Naive thymus-derived CD4-positive, alpha-beta T cell (primary cell): ENCODE measurements at regions not wholly inside any gene's neighbourhood (a gene's known extent, or its start where the extent isn't known, plus 50 kb on each side); places are given as distances from the start of the nearest gene placed in this dataset.

Experiments used
- ATAC-seq: fragments of 150-1000 bp; cut with Tn5 transposase; 2 replicates; pipeline ENCODE4 v1.10.0; 2021; ENCODE audit warnings: mild to moderate bottlenecking, moderate library complexity
- CTCF ChIA-PET: fragments of 350-600 bp; sonication (Branson Sonifier 250); formaldehyde crosslinking; loops from one replicate; lab custom pipeline; 2021; ENCODE audit warnings: antibody characterized with exemption; lab: Charles Lee
- POLR2A ChIA-PET: fragments of 350-600 bp; sonication (Branson Sonifier 250); formaldehyde crosslinking; loops from one replicate; lab custom pipeline; 2021; ENCODE audit warnings: antibody characterized with exemption, inconsistent platforms; lab: Charles Lee
- DNase-seq, 9 donors: peaks; one replicate each; pipeline versions ENCODE4 v3.0.0 to v3.0.0-alpha.2; 2020 to 2022; ENCODE audit warnings: mixed read lengths in 1 of 9
- H3K27ac ChIP-seq: one replicate; pipeline ENCODE4 v1.7.0; 2013; ENCODE audit warnings: mild to moderate bottlenecking, low read depth, low read length, moderate library complexity
- H3K27me3 ChIP-seq, 2 donors: one replicate each; pipeline ENCODE4 v1.7.0; 2013; ENCODE audit warnings: low read length in 2 of 2, mild to moderate bottlenecking in 2 of 2, moderate library complexity in 2 of 2; ENCODE audit not compliant: control insufficient read depth in 2 of 2, insufficient read depth in 2 of 2
- H3K36me3 ChIP-seq, 3 experiments: 1 replicate in 2 of 3; 2 replicates in 1 of 3; pipeline ENCODE4 v1.7.0; 2013; ENCODE audit warnings: low read length in 3 of 3, mild to moderate bottlenecking in 3 of 3, moderate library complexity in 1 of 3; ENCODE audit not compliant: insufficient read depth in 3 of 3, control insufficient read depth in 2 of 3
- H3K4me1 ChIP-seq, 2 donors: one replicate each; pipeline ENCODE4 v1.7.0; 2013; ENCODE audit warnings: low read length in 2 of 2, mild to moderate bottlenecking in 2 of 2, moderate library complexity in 1 of 2; ENCODE audit not compliant: control insufficient read depth in 2 of 2, insufficient read depth in 2 of 2
- H3K4me3 ChIP-seq: 2 replicates; pipeline ENCODE4 v1.7.0; 2013; ENCODE audit warnings: mild to moderate bottlenecking, low read length
- H3K9me3 ChIP-seq, 3 experiments: 1 replicate in 2 of 3; 2 replicates in 1 of 3; pipeline ENCODE4 v1.7.0; 2013; ENCODE audit warnings: low read length in 3 of 3; ENCODE audit not compliant: control insufficient read depth in 2 of 3
- H3K27ac Mint-ChIP-seq, 9 donors: one replicate each; pipeline ENCODE4 v1.8.0; 2020 to 2022; ENCODE audit warnings: mixed read lengths in 9 of 9, mild to moderate bottlenecking in 8 of 9, moderate library complexity in 5 of 9, inconsistent platforms in 2 of 9
- H3K27me3 Mint-ChIP-seq, 5 donors: one replicate each; pipeline ENCODE4 v1.8.0; 2021 to 2022; ENCODE audit warnings: mixed read lengths in 5 of 5, mild to moderate bottlenecking in 1 of 5
- H3K36me3 Mint-ChIP-seq, 5 donors: one replicate each; pipeline ENCODE4 v1.8.0; 2020 to 2022; ENCODE audit warnings: mixed read lengths in 5 of 5, mild to moderate bottlenecking in 3 of 5, inconsistent platforms in 1 of 5
- H3K4me1 Mint-ChIP-seq, 7 donors: one replicate each; pipeline ENCODE4 v1.8.0; 2020 to 2022; ENCODE audit warnings: mixed read lengths in 7 of 7, mild to moderate bottlenecking in 3 of 7, inconsistent platforms in 1 of 7
- H3K4me3 Mint-ChIP-seq, 10 donors: one replicate each; pipeline ENCODE4 v1.8.0; 2020 to 2022; ENCODE audit warnings: mild to moderate bottlenecking in 10 of 10, mixed read lengths in 10 of 10, moderate library complexity in 6 of 10, inconsistent platforms in 2 of 10
- H3K9me3 Mint-ChIP-seq, 11 donors: one replicate each; pipeline ENCODE4 v1.8.0; 2020 to 2022; ENCODE audit warnings: mixed read lengths in 11 of 11, mild to moderate bottlenecking in 4 of 11, inconsistent platforms in 1 of 11, moderate library complexity in 1 of 11
- intact Hi-C, 2 donors: fragments of 100-400 bp; cut with micrococcal nuclease; formaldehyde crosslinking; loops; one replicate each; pipeline ENCODE4 v1.15.1; 2023

GRCh38 chr13:74622284-74622683 lies 488.1 kb upstream of the KLF12 start:
- Mint-ChIP-seq H3K9me3 (peaks cover 0 to 5% (median 0%) of the 10 kb centered on the region in 11 donors), H3K36me3 (no peaks in the 10 kb centered on the region), H3K4me1 (no peaks in the 10 kb centered on the region), H3K27me3 (peaks cover 0 to 11% (median 3%) of the 10 kb centered on the region in 5 donors), H3K27ac (no peak overlapping the region), H3K4me3 (no peak overlapping the region)
- ChIA-PET POLR2A (interaction anchor here (0.7 kb wide), 1 partner anchor 42 kb away, joined by 3 read pairs; no protein-coding TSS in a partner anchor), CTCF (no interaction called here)
- Histone ChIP-seq H3K27me3 (no peaks in the 10 kb centered on the region), H3K9me3 (no peaks in the 10 kb centered on the region), H3K4me1 (no peaks in the 10 kb centered on the region), H3K4me3 (no peak overlapping the region), H3K27ac (no peak overlapping the region), H3K36me3 (no peaks in the 10 kb centered on the region)
- ATAC-seq, result no peak
- DNase-seq, result no peak
- intact Hi-C loops, result no loop called here

GRCh38 chr13:74620711-74621110 lies 486.5 kb upstream of the KLF12 start:
- H3K27me3 ChIP-seq, result no peaks in the 10 kb centered on the region
- Mint-ChIP-seq H3K27ac (no peak overlapping the region), H3K27me3 (peaks cover 0 to 7% (median 0%) of the 10 kb centered on the region in 5 donors), H3K4me1 (no peaks in the 10 kb centered on the region), H3K36me3 (no peaks in the 10 kb centered on the region), H3K9me3 (no peaks in the 10 kb centered on the region), H3K4me3 (no peak overlapping the region)
- intact Hi-C loops, result no loop called here
- ATAC-seq (no peak), DNase-seq (no peak)
- ChIA-PET CTCF (no interaction called here), POLR2A (no interaction called here)
- no peak overlapping the region for H3K4me3 ChIP-seq
- H3K9me3 ChIP-seq, result no peaks in the 10 kb centered on the region
- no peaks in the 10 kb centered on the region for H3K36me3 ChIP-seq
- no peak overlapping the region for H3K27ac ChIP-seq
- H3K4me1 ChIP-seq, result no peaks in the 10 kb centered on the region

DNA sequence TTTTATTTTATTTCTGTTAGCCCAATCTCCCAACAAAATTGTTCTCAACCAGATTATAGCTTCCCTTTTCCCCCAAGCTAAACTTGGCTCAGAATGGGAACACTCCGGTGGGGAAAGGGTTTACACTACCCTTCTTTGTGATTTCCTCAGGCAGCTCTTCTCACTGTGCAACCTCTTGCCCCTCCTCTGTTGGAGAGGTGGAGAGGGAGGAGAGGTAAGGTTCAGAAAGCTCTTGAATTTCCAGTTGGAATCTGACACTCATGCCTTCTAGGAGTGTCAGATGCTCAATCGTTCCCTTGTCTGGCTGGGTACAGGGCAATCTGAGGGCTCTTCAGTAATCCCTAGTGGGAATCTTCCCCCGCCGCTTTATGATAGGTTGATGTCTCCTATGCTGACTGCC lies 486.1 kb upstream of the KLF12 start:
- Mint-ChIP-seq H3K4me3 (no peak overlapping the region), H3K4me1 (no peaks in the 10 kb centered on the region), H3K27me3 (peaks cover 0 to 7% (median 0%) of the 10 kb centered on the region in 5 donors), H3K36me3 (no peaks in the 10 kb centered on the region), H3K27ac (no peak overlapping the region), H3K9me3 (no peaks in the 10 kb centered on the region)
- intact Hi-C loops, result no loop called here
- ChIA-PET CTCF (no interaction called here), POLR2A (no interaction called here)
- Histone ChIP-seq H3K36me3 (no peaks in the 10 kb centered on the region), H3K4me1 (no peaks in the 10 kb centered on the region), H3K27me3 (no peaks in the 10 kb centered on the region), H3K4me3 (no peak overlapping the region), H3K27ac (no peak overlapping the region), H3K9me3 (no peaks in the 10 kb centered on the region)
- ATAC-seq (no peak), DNase-seq (no peak)

DNA sequence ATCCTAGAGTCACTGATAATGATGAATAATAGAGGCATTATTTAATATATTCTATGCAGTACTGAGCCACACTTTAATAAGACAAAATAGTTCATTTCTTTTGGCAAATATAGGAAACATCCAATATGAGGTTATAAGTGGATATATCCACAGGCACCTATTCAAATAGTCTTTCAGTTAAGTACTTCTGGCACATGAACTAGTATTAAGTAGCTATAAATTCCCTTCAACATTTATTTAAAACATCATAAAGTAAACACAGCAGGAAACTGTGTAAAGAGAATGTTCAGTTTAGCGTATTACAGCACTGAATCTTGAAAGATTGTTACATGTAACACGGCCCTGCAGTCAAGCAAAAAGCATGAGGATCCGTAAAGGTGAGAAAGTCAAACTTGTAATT lies 463.3 kb upstream of the KLF12 start:
- CTCF ChIA-PET, result no interaction called here
- Histone ChIP-seq H3K36me3 (no peaks in the 10 kb centered on the region), H3K27me3 (no peaks in the 10 kb centered on the region), H3K4me3 (no peak overlapping the region), H3K27ac (no peak overlapping the region), H3K9me3 (peaks cover 0 to 5% (median 0%) of the 10 kb centered on the region in 3 experiments), H3K4me1 (no peaks in the 10 kb centered on the region)
- DNase-seq (no peak), ATAC-seq (no peak)
- Mint-ChIP-seq H3K4me3 (no peak overlapping the region), H3K9me3 (peaks cover 0 to 21% (median 6%) of the 10 kb centered on the region in 11 donors), H3K36me3 (peaks cover 0 to 5% (median 0%) of the 10 kb centered on the region in 5 donors), H3K4me1 (no peaks in the 10 kb centered on the region), H3K27ac (no peak overlapping the region), H3K27me3 (peaks cover 0 to 17% (median 5%) of the 10 kb centered on the region in 5 donors)
- POLR2A ChIA-PET, result no interaction called here
- intact Hi-C loops, result no loop called here

GRCh38 chr13:74596691-74597090 lies 462.5 kb upstream of the KLF12 start:
- ATAC-seq (no peak), DNase-seq (no peak)
- CTCF ChIA-PET, result no interaction called here
- Mint-ChIP-seq H3K4me3 (no peak overlapping the region), H3K36me3 (peaks cover 0 to 5% (median 0%) of the 10 kb centered on the region in 5 donors), H3K27ac (no peak overlapping the region), H3K27me3 (peaks cover 0 to 17% (median 0%) of the 10 kb centered on the region in 5 donors), H3K4me1 (no peaks in the 10 kb centered on the region), H3K9me3 (peaks cover 0 to 23% (median 6%) of the 10 kb centered on the region in 11 donors)
- no peaks in the 10 kb centered on the region for H3K27me3 ChIP-seq
- H3K4me3 ChIP-seq, result no peak overlapping the region
- POLR2A ChIA-PET, result no interaction called here
- no peaks in the 10 kb centered on the region for H3K36me3 ChIP-seq
- intact Hi-C loops, result no loop called here
- H3K9me3 ChIP-seq, result peaks cover 0 to 5% (median 0%) of the 10 kb centered on the region in 3 experiments
- H3K27ac ChIP-seq, result no peak overlapping the region
- H3K4me1 ChIP-seq, result no peaks in the 10 kb centered on the region

GRCh38 chr13:74593688-74594087 lies 459.5 kb upstream of the KLF12 start:
- ChIA-PET CTCF (no interaction called here), POLR2A (no interaction called here)
- DNase-seq (no peak), ATAC-seq (no peak)
- no peaks in the 10 kb centered on the region for H3K4me1 ChIP-seq
- H3K4me1 Mint-ChIP-seq, result no peaks in the 10 kb centered on the region
- no peaks in the 10 kb centered on the region for H3K36me3 ChIP-seq
- peaks cover 0 to 5% (median 0%) of the 10 kb centered on the region in 5 donors for H3K36me3 Mint-ChIP-seq
- peaks cover 0 to 5% (median 0%) of the 10 kb centered on the region in 3 experiments for H3K9me3 ChIP-seq
- H3K4me3 ChIP-seq, result no peak overlapping the region
- no peaks in the 10 kb centered on the region for H3K27me3 ChIP-seq
- H3K27ac Mint-ChIP-seq, result no peak overlapping the region
- H3K9me3 Mint-ChIP-seq, result peaks cover 0 to 23% (median 6%) of the 10 kb centered on the region in 11 donors
- no peak overlapping the region for H3K4me3 Mint-ChIP-seq
- H3K27ac ChIP-seq, result no peak overlapping the region
- intact Hi-C loops, result no loop called here
- H3K27me3 Mint-ChIP-seq, result peaks cover 0 to 19% (median 10%) of the 10 kb centered on the region in 5 donors

DNA sequence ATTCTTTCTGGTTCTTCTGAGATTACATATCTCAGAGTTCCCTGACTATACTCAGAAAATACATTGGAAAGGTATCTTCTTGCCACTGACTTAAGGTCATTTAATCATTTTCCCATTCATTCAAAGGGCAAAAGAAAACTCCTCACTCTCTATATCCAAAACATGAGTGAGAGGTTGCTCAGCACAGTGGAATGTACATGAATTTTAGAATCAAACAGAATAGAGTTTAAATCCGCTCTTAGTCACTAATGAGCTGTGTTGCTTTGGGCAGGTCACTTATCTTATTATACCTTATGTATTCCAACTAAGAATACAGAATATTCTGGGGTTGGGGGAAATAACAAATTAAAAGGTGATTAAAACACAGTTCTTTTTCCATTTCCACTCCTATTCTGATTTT lies 452.6 kb upstream of the KLF12 start:
- DNase-seq (no peak), ATAC-seq (no peak)
- intact Hi-C loops, result no loop called here
- ChIA-PET CTCF (no interaction called here), POLR2A (no interaction called here)
- no peaks in the 10 kb centered on the region for H3K4me1 ChIP-seq
- no peak overlapping the region for H3K4me3 ChIP-seq
- Mint-ChIP-seq H3K27ac (no peak overlapping the region), H3K27me3 (peaks cover 8 to 34% (median 14%) of the 10 kb centered on the region in 5 donors), H3K4me3 (no peak overlapping the region), H3K4me1 (no peaks in the 10 kb centered on the region), H3K9me3 (peaks cover 0 to 1% (median 0%) of the 10 kb centered on the region in 11 donors), H3K36me3 (no peaks in the 10 kb centered on the region)
- H3K9me3 ChIP-seq, result no peaks in the 10 kb centered on the region
- no peak overlapping the region for H3K27ac ChIP-seq
- H3K27me3 ChIP-seq, result peaks cover 0 to 6% of the 10 kb centered on the region in 2 donors
- H3K36me3 ChIP-seq, result no peaks in the 10 kb centered on the region
